GM23338 (cell line): ENCODE measurements at regions not wholly inside any gene's neighbourhood (a gene's known extent, or its start where the extent isn't known, plus 50 kb on each side); places are given as distances from the start of the nearest gene placed in this dataset.

ENCODE experiments used
- ATAC-seq: fragments of 200-7000 bp; cut with Tn5 transposase; 3 replicates; pipeline ENCODE4 v1.9.1; 2020
- DNase-seq: peaks from one replicate; pipeline ENCODE4 v3.0.0-alpha.2; 2015; ENCODE audit warnings: low spot score
- H2AFZ ChIP-seq: fragments of 200-600 bp; sonication (generic); 2 replicates; pipeline ENCODE4 v1.8.0; 2016; ENCODE audit warnings: antibody characterized with exemption, mild to moderate bottlenecking, moderate library complexity
- H3F3A ChIP-seq: fragments of 200-600 bp; sonication (generic); replicated peaks from 2 replicates; pipeline ENCODE4 v1.8.0; 2017; ENCODE audit warnings: antibody characterized with exemption, mixed run types, low read depth
- H3K27ac ChIP-seq: fragments of 200-600 bp; sonication (generic); 2 replicates; pipeline ENCODE4 v1.6.1; 2016; ENCODE audit warnings: low read depth
- H3K27me3 ChIP-seq: fragments of 200-600 bp; sonication (generic); 2 replicates; pipeline ENCODE4 v1.8.0; 2016; ENCODE audit warnings: mild to moderate bottlenecking, mixed run types, moderate library complexity; ENCODE audit not compliant: insufficient read depth
- H3K36me3 ChIP-seq: fragments of 200-600 bp; sonication (generic); 2 replicates; pipeline ENCODE4 v1.8.0; 2016; ENCODE audit warnings: mild to moderate bottlenecking; ENCODE audit not compliant: insufficient read depth
- H3K4me1 ChIP-seq: fragments of 200-600 bp; sonication (generic); 2 replicates; pipeline ENCODE4 v1.8.0; 2016; ENCODE audit warnings: mild to moderate bottlenecking, moderate library complexity; ENCODE audit not compliant: insufficient read depth
- H3K4me2 ChIP-seq: fragments of 200-600 bp; sonication (generic); 2 replicates; pipeline ENCODE4 v1.7.1; 2017; ENCODE audit warnings: mixed run types
- H3K4me3 ChIP-seq: fragments of 200-600 bp; sonication (generic); 2 replicates; pipeline ENCODE4 v1.6.1; 2016; ENCODE audit warnings: mixed run types
- H3K79me2 ChIP-seq: fragments of 200-600 bp; sonication (generic); replicated peaks from 2 replicates; pipeline ENCODE4 v1.8.0; 2017; ENCODE audit warnings: mild to moderate bottlenecking; ENCODE audit not compliant: insufficient read depth
- H3K9me2 ChIP-seq: fragments of 200-600 bp; sonication (generic); 2 replicates; pipeline ENCODE4 v1.8.0; 2017; ENCODE audit not compliant: insufficient read depth
- H4K20me1 ChIP-seq: fragments of 200-600 bp; sonication (generic); replicated peaks from 2 replicates; pipeline ENCODE4 v1.8.0; 2017; ENCODE audit warnings: mild to moderate bottlenecking; ENCODE audit not compliant: insufficient read depth
- H3K27ac Mint-ChIP-seq: 2 replicates; pipeline ENCODE4 v1.8.0; 2020; ENCODE audit warnings: inconsistent platforms, mild to moderate bottlenecking, moderate library complexity, mixed read lengths
- H3K27me3 Mint-ChIP-seq: 3 replicates; pipeline ENCODE4 v1.8.0; 2022; ENCODE audit warnings: low read depth, mild to moderate bottlenecking, moderate library complexity, mixed read lengths, inconsistent platforms; ENCODE audit not compliant: insufficient read depth, poor library complexity
- H3K36me3 Mint-ChIP-seq: 3 replicates; pipeline ENCODE4 v1.8.0; 2021; ENCODE audit warnings: low read depth, mild to moderate bottlenecking, inconsistent platforms, moderate library complexity, mixed read lengths
- H3K4me1 Mint-ChIP-seq: 3 replicates; pipeline ENCODE4 v1.8.0; 2020; ENCODE audit warnings: mild to moderate bottlenecking, inconsistent platforms, mixed read lengths
- H3K4me3 Mint-ChIP-seq: 3 replicates; pipeline ENCODE4 v1.8.0; 2021; ENCODE audit warnings: moderate library complexity, mild to moderate bottlenecking, inconsistent platforms, mixed read lengths
- H3K9me3 Mint-ChIP-seq: 3 replicates; pipeline ENCODE4 v1.8.0; 2020; ENCODE audit warnings: moderate library complexity, mild to moderate bottlenecking, inconsistent platforms, mixed read lengths
- CREB1 ChIP-seq: fragments of 250-450 bp; sonication (Bioruptor Pico); IDR thresholded peaks from 2 replicates; pipeline ENCODE4 v1.5.0; 2020; ENCODE audit warnings: low read depth, mild to moderate bottlenecking, moderate library complexity
- ETS1 ChIP-seq: IDR thresholded peaks from 2 replicates; pipeline ENCODE4 v1.6.1; 2016; ENCODE audit warnings: antibody characterized with exemption
- EZH2 ChIP-seq: fragments of 200-600 bp; sonication (generic); IDR thresholded peaks from one replicate; pipeline ENCODE4 v1.8.0; 2017; ENCODE audit warnings: antibody characterized with exemption, mild to moderate bottlenecking, low read depth; ENCODE audit not compliant: unreplicated experiment
- JUNB ChIP-seq: IDR thresholded peaks from one replicate; pipeline ENCODE4 v1.6.1; 2016; ENCODE audit warnings: antibody characterized with exemption; ENCODE audit not compliant: unreplicated experiment
- NANOG ChIP-seq: IDR thresholded peaks from 2 replicates; pipeline ENCODE4 v1.6.1; 2016; ENCODE audit warnings: antibody characterized with exemption, borderline replicate concordance
- POLR2AphosphoS5 ChIP-seq: IDR thresholded peaks from 2 replicates; pipeline ENCODE4 v1.6.1; 2016; ENCODE audit warnings: antibody characterized with exemption, low read depth
- ZNF114 ChIP-seq: fragments of 250-450 bp; sonication (Bioruptor Pico); IDR thresholded peaks from 2 replicates; pipeline ENCODE4 v1.5.0; 2020; ENCODE audit warnings: mild to moderate bottlenecking, moderate library complexity
- ZNF331 ChIP-seq: fragments of 250-450 bp; sonication (Bioruptor Pico); IDR thresholded peaks from 2 replicates; pipeline ENCODE4 v1.5.0; 2020; ENCODE audit warnings: low read depth, mild to moderate bottlenecking, moderate library complexity
- TF ChIP-seq, protein P1 (sequence below): IDR thresholded peaks from one replicate; pipeline ENCODE4 v1.6.1; 2018; ENCODE audit warnings: antibody characterized with exemption; ENCODE audit not compliant: unreplicated experiment
- TF ChIP-seq, protein P2 (sequence below), 2 experiments: fragments of 200-600 bp in 1 of 2; sonication (generic) in 1 of 2; conservative IDR thresholded peaks; 2 replicates each; pipeline versions ENCODE4 v1.5.1 to v1.6.1; 2016 to 2017; ENCODE audit warnings: antibody characterized with exemption in 2 of 2, low read depth in 2 of 2, mild to moderate bottlenecking in 2 of 2, moderate library complexity in 1 of 2

GRCh38 chr5:105453216-105453807 is 1890.7 kb upstream of the NUDT12 start:
- Histone ChIP-seq H3F3A (no peaks in the 10 kb centered on the region), H3K27ac (no peak overlapping the region), H3K4me2 (no peak overlapping the region), H3K9me2 (peaks cover 6% of the 10 kb centered on the region; the same call in 1 of the 2 replicates), H2AFZ (no peak overlapping the region), H3K36me3 (no peaks in the 10 kb centered on the region), H3K4me3 (no peak overlapping the region), H3K27me3 (no peaks in the 10 kb centered on the region), H3K79me2 (no peaks in the 10 kb centered on the region), H4K20me1 (no peaks in the 10 kb centered on the region), H3K4me1 (no peaks in the 10 kb centered on the region)
- H3K27me3 Mint-ChIP-seq = no peaks in the 10 kb centered on the region
- DNase-seq = no peak
- peaks cover 10% of the 10 kb centered on the region for H3K36me3 Mint-ChIP-seq
- no peaks in the 10 kb centered on the region for H3K4me1 Mint-ChIP-seq
- no peak overlapping the region for H3K27ac Mint-ChIP-seq
- TF ChIP-seq EZH2 = no peak
- TF ChIP-seq, protein P1, sequence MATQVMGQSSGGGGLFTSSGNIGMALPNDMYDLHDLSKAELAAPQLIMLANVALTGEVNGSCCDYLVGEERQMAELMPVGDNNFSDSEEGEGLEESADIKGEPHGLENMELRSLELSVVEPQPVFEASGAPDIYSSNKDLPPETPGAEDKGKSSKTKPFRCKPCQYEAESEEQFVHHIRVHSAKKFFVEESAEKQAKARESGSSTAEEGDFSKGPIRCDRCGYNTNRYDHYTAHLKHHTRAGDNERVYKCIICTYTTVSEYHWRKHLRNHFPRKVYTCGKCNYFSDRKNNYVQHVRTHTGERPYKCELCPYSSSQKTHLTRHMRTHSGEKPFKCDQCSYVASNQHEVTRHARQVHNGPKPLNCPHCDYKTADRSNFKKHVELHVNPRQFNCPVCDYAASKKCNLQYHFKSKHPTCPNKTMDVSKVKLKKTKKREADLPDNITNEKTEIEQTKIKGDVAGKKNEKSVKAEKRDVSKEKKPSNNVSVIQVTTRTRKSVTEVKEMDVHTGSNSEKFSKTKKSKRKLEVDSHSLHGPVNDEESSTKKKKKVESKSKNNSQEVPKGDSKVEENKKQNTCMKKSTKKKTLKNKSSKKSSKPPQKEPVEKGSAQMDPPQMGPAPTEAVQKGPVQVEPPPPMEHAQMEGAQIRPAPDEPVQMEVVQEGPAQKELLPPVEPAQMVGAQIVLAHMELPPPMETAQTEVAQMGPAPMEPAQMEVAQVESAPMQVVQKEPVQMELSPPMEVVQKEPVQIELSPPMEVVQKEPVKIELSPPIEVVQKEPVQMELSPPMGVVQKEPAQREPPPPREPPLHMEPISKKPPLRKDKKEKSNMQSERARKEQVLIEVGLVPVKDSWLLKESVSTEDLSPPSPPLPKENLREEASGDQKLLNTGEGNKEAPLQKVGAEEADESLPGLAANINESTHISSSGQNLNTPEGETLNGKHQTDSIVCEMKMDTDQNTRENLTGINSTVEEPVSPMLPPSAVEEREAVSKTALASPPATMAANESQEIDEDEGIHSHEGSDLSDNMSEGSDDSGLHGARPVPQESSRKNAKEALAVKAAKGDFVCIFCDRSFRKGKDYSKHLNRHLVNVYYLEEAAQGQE = no peak
- no peak for TF ChIP-seq ETS1
- TF ChIP-seq ZNF331 (CRISPR knock-in tag) = no peak
- no peak for TF ChIP-seq POLR2AphosphoS5
- TF ChIP-seq CREB1 (CRISPR knock-in tag) = no peak
- H3K4me3 Mint-ChIP-seq = no peak overlapping the region
- peaks cover 19% of the 10 kb centered on the region for H3K9me3 Mint-ChIP-seq
- ATAC-seq = no peak

DNA sequence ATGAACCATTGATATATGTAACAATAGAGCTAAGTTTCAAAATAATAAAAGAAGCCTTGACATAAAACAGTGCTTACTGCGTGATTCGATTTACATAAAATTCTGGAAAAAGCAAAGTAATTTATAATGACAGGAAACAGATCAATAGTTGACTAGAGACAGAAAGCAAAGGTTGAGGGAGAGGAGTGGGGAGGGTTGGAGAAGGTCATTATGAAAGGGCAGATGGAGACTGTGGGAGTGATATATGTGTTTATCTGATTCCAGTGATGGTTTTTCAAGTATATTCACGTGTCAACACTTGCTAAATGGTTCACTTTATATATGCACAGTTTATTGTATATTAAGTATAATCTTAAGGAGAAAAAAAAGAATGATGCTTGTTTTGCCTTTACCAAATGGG is 1885.7 kb upstream of the NUDT12 start:
- H3K27ac Mint-ChIP-seq = no peak overlapping the region
- H3K27me3 Mint-ChIP-seq = peaks cover 1% of the 10 kb centered on the region
- ATAC-seq = no peak
- H3K9me3 Mint-ChIP-seq = peaks cover 18% of the 10 kb centered on the region
- no peaks in the 10 kb centered on the region for H3K4me1 Mint-ChIP-seq
- Histone ChIP-seq H3K27ac (no peak overlapping the region), H3K79me2 (no peaks in the 10 kb centered on the region), H3F3A (no peaks in the 10 kb centered on the region), H3K4me3 (no peak overlapping the region), H3K9me2 (peaks cover 6% of the 10 kb centered on the region; the same call in 1 of the 2 replicates), H3K27me3 (no peaks in the 10 kb centered on the region), H4K20me1 (no peaks in the 10 kb centered on the region), H3K4me1 (no peaks in the 10 kb centered on the region), H3K4me2 (no peak overlapping the region), H3K36me3 (no peaks in the 10 kb centered on the region), H2AFZ (no peak overlapping the region)
- no peak overlapping the region for H3K4me3 Mint-ChIP-seq
- H3K36me3 Mint-ChIP-seq = peaks cover 10% of the 10 kb centered on the region
- no peak for DNase-seq
- TF ChIP-seq JUNB = no peak
- no peak for TF ChIP-seq ZNF114 (CRISPR knock-in tag)
- TF ChIP-seq ETS1 = no peak
- TF ChIP-seq, protein P1 = no peak
- TF ChIP-seq POLR2AphosphoS5 = no peak
- no peak for TF ChIP-seq ZNF331 (CRISPR knock-in tag)
- TF ChIP-seq, protein P2, sequence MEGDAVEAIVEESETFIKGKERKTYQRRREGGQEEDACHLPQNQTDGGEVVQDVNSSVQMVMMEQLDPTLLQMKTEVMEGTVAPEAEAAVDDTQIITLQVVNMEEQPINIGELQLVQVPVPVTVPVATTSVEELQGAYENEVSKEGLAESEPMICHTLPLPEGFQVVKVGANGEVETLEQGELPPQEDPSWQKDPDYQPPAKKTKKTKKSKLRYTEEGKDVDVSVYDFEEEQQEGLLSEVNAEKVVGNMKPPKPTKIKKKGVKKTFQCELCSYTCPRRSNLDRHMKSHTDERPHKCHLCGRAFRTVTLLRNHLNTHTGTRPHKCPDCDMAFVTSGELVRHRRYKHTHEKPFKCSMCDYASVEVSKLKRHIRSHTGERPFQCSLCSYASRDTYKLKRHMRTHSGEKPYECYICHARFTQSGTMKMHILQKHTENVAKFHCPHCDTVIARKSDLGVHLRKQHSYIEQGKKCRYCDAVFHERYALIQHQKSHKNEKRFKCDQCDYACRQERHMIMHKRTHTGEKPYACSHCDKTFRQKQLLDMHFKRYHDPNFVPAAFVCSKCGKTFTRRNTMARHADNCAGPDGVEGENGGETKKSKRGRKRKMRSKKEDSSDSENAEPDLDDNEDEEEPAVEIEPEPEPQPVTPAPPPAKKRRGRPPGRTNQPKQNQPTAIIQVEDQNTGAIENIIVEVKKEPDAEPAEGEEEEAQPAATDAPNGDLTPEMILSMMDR (conservative IDR thresholded peaks at IDR 0.05; ENCODE audit: low read depth in 2 of 2) = no peak
- TF ChIP-seq NANOG = no peak
